Lower lobe of right lung (tissue), 2 donors: ENCODE measurements at regions not wholly inside any gene's neighbourhood (a gene's known extent, or its start where the extent isn't known, plus 50 kb on each side); places are given as distances from the start of the nearest gene placed in this dataset.
"Not testable (repeated sequence)": the region's sequence is repeated elsewhere in the genome, so short reads cannot be mapped to it uniquely, and the experiment has no call there.

Experiments
- ATAC-seq, 2 donors: fragments of 200-7000 bp; cut with Tn5 transposase; one replicate each; pipeline ENCODE4 v1.9.1; 2020 to 2022; ENCODE audit warnings: mild to moderate bottlenecking in 2 of 2, moderate library complexity in 2 of 2
- DNase-seq: peaks from one replicate; pipeline ENCODE4 v3.0.0-alpha.2; 2020
- H3K27ac ChIP-seq: fragments of 200-600 bp; one replicate; pipeline ENCODE4 v1.8.0; 2022
- H3K27me3 ChIP-seq: fragments of 200-600 bp; one replicate; pipeline ENCODE4 v1.8.0; 2022; ENCODE audit warnings: low read depth
- H3K36me3 ChIP-seq: fragments of 200-600 bp; one replicate; pipeline ENCODE4 v1.8.0; 2022; ENCODE audit warnings: mild to moderate bottlenecking
- H3K4me1 ChIP-seq: fragments of 200-600 bp; one replicate; pipeline ENCODE4 v1.8.0; 2022
- H3K4me3 ChIP-seq: fragments of 200-600 bp; one replicate; pipeline ENCODE4 v1.8.0; 2022; ENCODE audit warnings: mild to moderate bottlenecking
- H3K9me3 ChIP-seq: fragments of 200-600 bp; one replicate; pipeline ENCODE4 v1.8.0; 2022
- CTCF ChIP-seq: fragments of 200-600 bp; IDR thresholded peaks from one replicate; pipeline ENCODE4 v1.8.0; 2022; ENCODE audit warnings: antibody characterized with exemption, mild to moderate bottlenecking
- intact Hi-C: fragments of 100-400 bp; cut with DNase I; formaldehyde crosslinking; loops from one replicate; pipeline ENCODE4 v1.11.0; 2022
- donor health status: DM: no; HTN: yes; CAD: no; lungs with severe emphysema.

- DNase-seq (no peak), ATAC-seq (no peak)
- intact Hi-C loops: no loop called here
- no peak for TF ChIP-seq CTCF
- no peaks in the 10 kb centered on the region for H3K4me1 ChIP-seq
- H3K27me3 ChIP-seq: no peaks in the 10 kb centered on the region
- no peaks in the 10 kb centered on the region for H3K9me3 ChIP-seq
- H3K36me3 ChIP-seq: no peaks in the 10 kb centered on the region
- H3K27ac ChIP-seq: no peak overlapping the region
- H3K4me3 ChIP-seq: no peak overlapping the region
These were observed 71.3 kb upstream of the CACNA1D start for GRCh38 chr3:53422954-53423698.

GRCh38 chr3:53425936-53426335, 68.5 kb upstream of the CACNA1D start:
- ATAC-seq (no peak), DNase-seq (no peak)
- Histone ChIP-seq H3K9me3 (no peaks in the 10 kb centered on the region), H3K4me1 (no peaks in the 10 kb centered on the region), H3K4me3 (no peak overlapping the region), H3K36me3 (no peaks in the 10 kb centered on the region), H3K27me3 (no peaks in the 10 kb centered on the region), H3K27ac (no peak overlapping the region)
- intact Hi-C loops: no loop called here
- no peak for TF ChIP-seq CTCF

GRCh38 chr3:53426918-53427317, 67.5 kb upstream of the CACNA1D start:
- Histone ChIP-seq H3K9me3 (no peaks in the 10 kb centered on the region), H3K4me1 (no peaks in the 10 kb centered on the region), H3K4me3 (no peak overlapping the region), H3K36me3 (no peaks in the 10 kb centered on the region), H3K27me3 (no peaks in the 10 kb centered on the region), H3K27ac (no peak overlapping the region)
- no peak for ATAC-seq
- no peak for DNase-seq
- peak; percentile 8 for TF ChIP-seq CTCF
- intact Hi-C loops: no loop called here

- DNase-seq (no peak), ATAC-seq (no peak)
- Histone ChIP-seq H3K4me1 (no peaks in the 10 kb centered on the region), H3K27me3 (no peaks in the 10 kb centered on the region), H3K9me3 (no peaks in the 10 kb centered on the region), H3K36me3 (no peaks in the 10 kb centered on the region), H3K27ac (no peak overlapping the region), H3K4me3 (no peak overlapping the region)
- intact Hi-C loops: no loop called here
- no peak for TF ChIP-seq CTCF
These were observed 57.6 kb upstream of the CACNA1D start for GRCh38 chr3:53436828-53437227.

- H3K4me3 ChIP-seq, H3K27ac ChIP-seq, intact Hi-C loops, DNase-seq, H3K36me3 ChIP-seq, H3K9me3 ChIP-seq, ATAC-seq, H3K4me1 ChIP-seq, H3K27me3 ChIP-seq: not testable (repeated sequence)
These were observed 51.5 kb upstream of the CACNA1D start for GRCh38 chr3:53442863-53443262.
